Stimulated activated CD4-positive, alpha-beta T cell treated with anti-CD3 and anti-CD28 coated beads, Interleukin-15, amount 100 ng/mL, for 1 hour (primary cell): ENCODE measurements at regions not wholly inside any gene's neighbourhood (a gene's known extent, or its start where the extent isn't known, plus 50 kb on each side); places are given as distances from the start of the nearest gene placed in this dataset.
A peak's percentile ranks its signal among the peaks of the same experiment; 100 is the strongest.

Experiments
- DNase-seq, 2 donors: peaks; one replicate each; pipeline ENCODE4 v3.0.0-alpha.2; 2020; ENCODE audit warnings: low read depth in 1 of 2, low spot score in 1 of 2

- DNase-seq: no peak
Measured at GRCh38 chr7:106196460-106197021, 84.4 kb upstream of the SYPL1 start.

GRCh38 chr7:106193661-106194060 is 81.5 kb upstream of the SYPL1 start:
- DNase-seq: no peak

- DNase-seq: no peak
Measured at GRCh38 chr7:106190589-106191330, 78.6 kb upstream of the SYPL1 start.

GRCh38 chr7:106187613-106188350 is 75.7 kb upstream of the SYPL1 start:
- DNase-seq: no peak

- no peak for DNase-seq
Measured at GRCh38 chr7:106185719-106186118, 73.6 kb upstream of the SYPL1 start.

GRCh38 chr7:106183952-106184351 is 71.8 kb upstream of the SYPL1 start:
- DNase-seq: no peak

GRCh38 chr7:106182904-106183303 is 70.8 kb upstream of the SYPL1 start:
- DNase-seq: no peak

GRCh38 chr7:106181658-106182265 is 69.7 kb upstream of the SYPL1 start:
- DNase-seq: no peak

GRCh38 chr7:106180721-106181120 is 68.6 kb upstream of the SYPL1 start:
- no peak for DNase-seq

GRCh38 chr7:106179256-106179655 is 67.1 kb upstream of the SYPL1 start:
- no peak for DNase-seq

- no peak for DNase-seq
Measured at GRCh38 chr7:106178593-106179134, 66.6 kb upstream of the SYPL1 start.

GRCh38 chr7:106177738-106178592 is 65.9 kb upstream of the SYPL1 start:
- no peak for DNase-seq

- DNase-seq: no peak
Measured at GRCh38 chr7:106177300-106177690, 65.2 kb upstream of the SYPL1 start.

GRCh38 chr7:106176414-106177299 is 64.5 kb upstream of the SYPL1 start:
- DNase-seq: peak; percentile 39 to 67

GRCh38 chr7:106175507-106175906 is 63.4 kb upstream of the SYPL1 start:
- no peak for DNase-seq

GRCh38 chr7:106170651-106171050 is 58.5 kb upstream of the SYPL1 start:
- DNase-seq: no peak

- no peak for DNase-seq
Measured at GRCh38 chr7:106169821-106170610, 57.9 kb upstream of the SYPL1 start.

GRCh38 chr7:106167439-106168136 is 55.5 kb upstream of the SYPL1 start:
- DNase-seq: no peak
